SHP77 (cell line): ENCODE measurements at regions not wholly inside any gene's neighbourhood (a gene's known extent, or its start where the extent isn't known, plus 50 kb on each side); places are given as distances from the start of the nearest gene placed in this dataset.
"Not testable (repeated sequence)": the region's sequence is repeated elsewhere in the genome, so short reads cannot be mapped to it uniquely, and the experiment has no call there.

Source experiments
- DNase-seq, 2 experiments: peaks; one replicate each; lab custom pipeline; 2025; lab: John Stamatoyannopoulos, UW

GRCh38 chr3:189375532-189375931, 203.8 kb downstream of the TPRG1 start:
- DNase-seq: no peak

GRCh38 chr3:189383630-189384029, 211.9 kb downstream of the TPRG1 start:
- DNase-seq: no peak

GRCh38 chr3:189385880-189386279, 214.1 kb downstream of the TPRG1 start:
- DNase-seq: not testable (repeated sequence)

- no peak for DNase-seq
Measured at GRCh38 chr3:189386739-189387138, 215.0 kb downstream of the TPRG1 start.

GRCh38 chr3:189389346-189389745, 217.6 kb downstream of the TPRG1 start:
- no peak for DNase-seq

GRCh38 chr3:189393598-189393997, 221.8 kb downstream of the TPRG1 start:
- DNase-seq: no peak

- DNase-seq: no peak
Measured at GRCh38 chr3:189394599-189395121, 222.9 kb downstream of the TPRG1 start.

GRCh38 chr3:189395825-189396224, 224.1 kb downstream of the TPRG1 start:
- DNase-seq: no peak

GRCh38 chr3:189398656-189399055, 226.9 kb downstream of the TPRG1 start:
- DNase-seq: no peak

- no peak for DNase-seq
Measured at GRCh38 chr3:189401196-189401595, 229.4 kb downstream of the TPRG1 start.

- no peak for DNase-seq
Measured at GRCh38 chr3:189403194-189403593, 228.0 kb upstream of the TP63 start.

GRCh38 chr3:189404024-189404423, 227.2 kb upstream of the TP63 start:
- no peak for DNase-seq

- no peak for DNase-seq
Measured at GRCh38 chr3:189404797-189405484, 226.2 kb upstream of the TP63 start.

- no peak for DNase-seq
Measured at GRCh38 chr3:189406148-189406547, 225.0 kb upstream of the TP63 start.

GRCh38 chr3:189410522-189410921, 220.7 kb upstream of the TP63 start:
- DNase-seq: no peak

- peak in 1 of 2 experiments; percentile 51 for DNase-seq
Measured at GRCh38 chr3:189419038-189419437, 212.2 kb upstream of the TP63 start.

GRCh38 chr3:189419683-189420082, 211.5 kb upstream of the TP63 start:
- DNase-seq: no peak

- no peak for DNase-seq
Measured at GRCh38 chr3:189424922-189425321, 206.3 kb upstream of the TP63 start.

- DNase-seq: no peak
Measured at GRCh38 chr3:189429019-189429418, 202.2 kb upstream of the TP63 start.

GRCh38 chr3:189430166-189430565, 201.0 kb upstream of the TP63 start:
- no peak for DNase-seq

GRCh38 chr3:189442257-189442656, 188.9 kb upstream of the TP63 start:
- not testable (repeated sequence) for DNase-seq

GRCh38 chr3:189446959-189447560, 184.1 kb upstream of the TP63 start:
- no peak for DNase-seq

- DNase-seq: no peak
Measured at GRCh38 chr3:189449084-189449483, 182.1 kb upstream of the TP63 start.

GRCh38 chr3:189455009-189455408, 176.2 kb upstream of the TP63 start:
- DNase-seq: peak in 1 of 2 experiments; percentile 21
